ENCODE measurements at regions not wholly inside any gene's neighbourhood (a gene's known extent, or its start where the extent isn't known, plus 50 kb on each side); places are given as distances from the start of the nearest gene placed in this dataset.
"Not testable (repeated sequence)": the region's sequence is repeated elsewhere in the genome, so short reads cannot be mapped to it uniquely, and the experiment has no call there.

- POLR2A ChIA-PET: no interaction called here
- H3K27ac Mint-ChIP-seq: no peak overlapping the region
- H3K36me3 Mint-ChIP-seq: no peaks in the 10 kb centered on the region
- Histone ChIP-seq H3K9me3 (ENCODE audit: low read length) (no peaks in the 10 kb centered on the region), H3K36me3 (ENCODE audit: insufficient read depth, low read length) (no peaks in the 10 kb centered on the region), H3K4me1 (ENCODE audit: insufficient read depth, low read length) (no peaks in the 10 kb centered on the region), H3K27ac (ENCODE audit: low read depth, low read length) (no peak overlapping the region), H3K4me3 (ENCODE audit: low read length) (no peak overlapping the region), H3K27me3 (ENCODE audit: insufficient read depth, low read length, poor library complexity, severe bottlenecking) (no peaks in the 10 kb centered on the region)
- no peaks in the 10 kb centered on the region for H3K9me3 Mint-ChIP-seq
- H3K4me1 Mint-ChIP-seq: no peaks in the 10 kb centered on the region
- CTCF ChIA-PET: no interaction called here
- H3K4me3 Mint-ChIP-seq: no peak overlapping the region
- H3K27me3 Mint-ChIP-seq: peaks cover 4 to 5% of the 10 kb centered on the region in 2 donors
- no peak for DNase-seq
Observed at GRCh38 chr9:2271426-2271825, 256.3 kb downstream of the SMARCA2 start.

GRCh38 chr9:2274762-2275161 lies 259.6 kb downstream of the SMARCA2 start:
- H3K9me3 Mint-ChIP-seq: no peaks in the 10 kb centered on the region
- no peak overlapping the region for H3K4me3 Mint-ChIP-seq
- H3K36me3 Mint-ChIP-seq: no peaks in the 10 kb centered on the region
- no peak for DNase-seq
- H3K27me3 Mint-ChIP-seq: peaks cover 0 to 12% of the 10 kb centered on the region in 2 donors
- POLR2A ChIA-PET: no interaction called here
- no peaks in the 10 kb centered on the region for H3K4me1 Mint-ChIP-seq
- Histone ChIP-seq H3K27ac (ENCODE audit: low read depth, low read length) (no peak overlapping the region), H3K36me3 (ENCODE audit: insufficient read depth, low read length) (no peaks in the 10 kb centered on the region), H3K4me3 (ENCODE audit: low read length) (no peak overlapping the region), H3K4me1 (ENCODE audit: insufficient read depth, low read length) (no peaks in the 10 kb centered on the region), H3K27me3 (ENCODE audit: insufficient read depth, low read length, poor library complexity, severe bottlenecking) (no peaks in the 10 kb centered on the region), H3K9me3 (ENCODE audit: low read length) (no peaks in the 10 kb centered on the region)
- H3K27ac Mint-ChIP-seq: no peak overlapping the region
- CTCF ChIA-PET: no interaction called here

DNA sequence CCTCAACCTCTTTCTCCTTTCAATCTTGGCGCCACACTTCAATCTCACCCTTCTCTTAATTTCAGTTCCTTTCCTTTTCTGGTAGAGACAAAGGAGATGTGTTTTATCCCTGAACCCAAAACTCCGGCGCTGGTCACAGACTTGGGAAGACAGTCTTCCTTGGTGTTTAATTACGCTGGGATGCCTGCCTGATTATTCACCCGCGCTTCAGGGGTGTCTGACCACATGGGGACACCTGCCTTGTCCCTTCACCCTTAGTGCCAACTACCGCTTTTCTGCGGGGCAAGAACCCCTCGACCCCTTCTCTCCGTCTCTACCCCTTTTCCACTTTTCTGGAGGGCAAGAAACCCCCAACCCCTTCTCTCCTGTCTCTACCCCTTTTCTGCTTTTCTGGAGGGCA lies 261.1 kb downstream of the SMARCA2 start:
- Histone ChIP-seq H3K4me1 (ENCODE audit: insufficient read depth, low read length) (no peaks in the 10 kb centered on the region), H3K36me3 (ENCODE audit: insufficient read depth, low read length) (no peaks in the 10 kb centered on the region), H3K27me3 (ENCODE audit: insufficient read depth, low read length, poor library complexity, severe bottlenecking) (no peaks in the 10 kb centered on the region), H3K4me3 (ENCODE audit: low read length) (no peak overlapping the region), H3K9me3 (ENCODE audit: low read length) (no peaks in the 10 kb centered on the region), H3K27ac (ENCODE audit: low read depth, low read length) (no peak overlapping the region)
- Mint-ChIP-seq H3K9me3 (no peaks in the 10 kb centered on the region), H3K27ac (no peak overlapping the region), H3K36me3 (no peaks in the 10 kb centered on the region), H3K4me1 (no peaks in the 10 kb centered on the region), H3K4me3 (no peak overlapping the region), H3K27me3 (peaks cover 0 to 7% of the 10 kb centered on the region in 2 donors)
- ChIA-PET CTCF (no interaction called here), POLR2A (no interaction called here)
- DNase-seq: no peak

GRCh38 chr9:2277133-2277532 lies 262.0 kb downstream of the SMARCA2 start:
- H3K4me1 Mint-ChIP-seq; H3K36me3 Mint-ChIP-seq; H3K9me3 Mint-ChIP-seq; H3K27ac Mint-ChIP-seq; DNase-seq; POLR2A ChIA-PET; H3K27ac ChIP-seq (ENCODE audit: low read depth, low read length); H3K27me3 ChIP-seq (ENCODE audit: insufficient read depth, low read length, poor library complexity, severe bottlenecking); H3K27me3 Mint-ChIP-seq; H3K9me3 ChIP-seq (ENCODE audit: low read length); H3K4me3 Mint-ChIP-seq; H3K36me3 ChIP-seq (ENCODE audit: insufficient read depth, low read length); H3K4me1 ChIP-seq (ENCODE audit: insufficient read depth, low read length); CTCF ChIA-PET; H3K4me3 ChIP-seq (ENCODE audit: low read length): not testable (repeated sequence)

- H3K36me3 Mint-ChIP-seq; DNase-seq; POLR2A ChIA-PET; H3K4me1 Mint-ChIP-seq; CTCF ChIA-PET; H3K27me3 Mint-ChIP-seq; H3K9me3 Mint-ChIP-seq; H3K36me3 ChIP-seq (ENCODE audit: insufficient read depth, low read length); H3K27me3 ChIP-seq (ENCODE audit: insufficient read depth, low read length, poor library complexity, severe bottlenecking); H3K9me3 ChIP-seq (ENCODE audit: low read length); H3K4me3 Mint-ChIP-seq; H3K27ac ChIP-seq (ENCODE audit: low read depth, low read length); H3K4me1 ChIP-seq (ENCODE audit: insufficient read depth, low read length); H3K4me3 ChIP-seq (ENCODE audit: low read length); H3K27ac Mint-ChIP-seq: not testable (repeated sequence)
Observed at GRCh38 chr9:2277644-2278043, 262.5 kb downstream of the SMARCA2 start.

- H3K4me1 ChIP-seq (ENCODE audit: insufficient read depth, low read length); H3K4me1 Mint-ChIP-seq; H3K4me3 ChIP-seq (ENCODE audit: low read length); H3K9me3 Mint-ChIP-seq; H3K27me3 Mint-ChIP-seq; CTCF ChIA-PET; H3K36me3 Mint-ChIP-seq; POLR2A ChIA-PET; H3K27me3 ChIP-seq (ENCODE audit: insufficient read depth, low read length, poor library complexity, severe bottlenecking); H3K27ac ChIP-seq (ENCODE audit: low read depth, low read length); H3K4me3 Mint-ChIP-seq; H3K36me3 ChIP-seq (ENCODE audit: insufficient read depth, low read length); H3K27ac Mint-ChIP-seq; DNase-seq; H3K9me3 ChIP-seq (ENCODE audit: low read length): not testable (repeated sequence)
Observed at GRCh38 chr9:2279138-2279537, 264.0 kb downstream of the SMARCA2 start.

GRCh38 chr9:2281031-2281802 lies 266.1 kb downstream of the SMARCA2 start:
- H3K9me3 ChIP-seq (ENCODE audit: low read length): no peaks in the 10 kb centered on the region
- Mint-ChIP-seq H3K4me1 (no peaks in the 10 kb centered on the region), H3K36me3 (no peaks in the 10 kb centered on the region), H3K9me3 (no peaks in the 10 kb centered on the region), H3K27ac (no peak overlapping the region), H3K4me3 (no peak overlapping the region), H3K27me3 (peaks cover 0 to 12% of the 10 kb centered on the region in 2 donors)
- no peak overlapping the region for H3K27ac ChIP-seq (ENCODE audit: low read depth, low read length)
- CTCF ChIA-PET: no interaction called here
- no peak for DNase-seq
- no peaks in the 10 kb centered on the region for H3K4me1 ChIP-seq (ENCODE audit: insufficient read depth, low read length)
- H3K27me3 ChIP-seq (ENCODE audit: insufficient read depth, low read length, poor library complexity, severe bottlenecking): no peaks in the 10 kb centered on the region
- no peak overlapping the region for H3K4me3 ChIP-seq (ENCODE audit: low read length)
- POLR2A ChIA-PET: no interaction called here
- no peaks in the 10 kb centered on the region for H3K36me3 ChIP-seq (ENCODE audit: insufficient read depth, low read length)

- POLR2A ChIA-PET: no interaction called here
- Histone ChIP-seq H3K4me1 (ENCODE audit: insufficient read depth, low read length) (no peaks in the 10 kb centered on the region), H3K27me3 (ENCODE audit: insufficient read depth, low read length, poor library complexity, severe bottlenecking) (no peaks in the 10 kb centered on the region), H3K9me3 (ENCODE audit: low read length) (no peaks in the 10 kb centered on the region), H3K36me3 (ENCODE audit: insufficient read depth, low read length) (no peaks in the 10 kb centered on the region), H3K4me3 (ENCODE audit: low read length) (no peak overlapping the region), H3K27ac (ENCODE audit: low read depth, low read length) (no peak overlapping the region)
- Mint-ChIP-seq H3K4me3 (no peak overlapping the region), H3K4me1 (no peaks in the 10 kb centered on the region), H3K36me3 (no peaks in the 10 kb centered on the region), H3K9me3 (no peaks in the 10 kb centered on the region), H3K27ac (no peak overlapping the region), H3K27me3 (peaks cover 0 to 13% of the 10 kb centered on the region in 2 donors)
- no peak for DNase-seq
- CTCF ChIA-PET: no interaction called here
Observed at GRCh38 chr9:2281803-2282185, 266.6 kb downstream of the SMARCA2 start.

DNA sequence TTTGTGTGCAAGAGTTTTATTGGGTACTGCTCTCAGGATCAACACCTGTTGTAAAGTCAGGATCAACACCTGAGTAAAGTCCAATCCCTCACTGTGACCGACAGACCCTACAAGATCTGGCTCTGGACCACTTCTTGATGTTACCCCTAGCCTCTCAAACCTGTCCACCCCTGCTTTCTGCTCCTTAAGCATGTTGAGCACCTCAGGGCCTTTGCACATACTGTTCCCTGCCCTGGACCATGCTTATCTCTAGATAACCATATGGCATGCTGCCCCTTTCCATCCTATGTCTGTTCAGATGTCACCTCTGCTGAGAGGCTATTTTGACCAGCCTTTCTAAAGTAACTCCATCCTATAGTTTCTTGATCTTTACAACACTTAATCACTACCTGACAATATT lies 269.6 kb downstream of the SMARCA2 start:
- Histone ChIP-seq H3K36me3 (ENCODE audit: insufficient read depth, low read length) (no peaks in the 10 kb centered on the region), H3K27me3 (ENCODE audit: insufficient read depth, low read length, poor library complexity, severe bottlenecking) (no peaks in the 10 kb centered on the region), H3K27ac (ENCODE audit: low read depth, low read length) (no peak overlapping the region), H3K4me3 (ENCODE audit: low read length) (no peak overlapping the region), H3K9me3 (ENCODE audit: low read length) (no peaks in the 10 kb centered on the region), H3K4me1 (ENCODE audit: insufficient read depth, low read length) (no peaks in the 10 kb centered on the region)
- POLR2A ChIA-PET: no interaction called here
- Mint-ChIP-seq H3K36me3 (no peaks in the 10 kb centered on the region), H3K27me3 (peaks cover 0 to 15% of the 10 kb centered on the region in 2 donors), H3K27ac (no peak overlapping the region), H3K9me3 (no peaks in the 10 kb centered on the region), H3K4me1 (no peaks in the 10 kb centered on the region), H3K4me3 (no peak overlapping the region)
- CTCF ChIA-PET: no interaction called here
- no peak for DNase-seq

Data from CD8-positive, alpha-beta memory T cell (primary cell).